GM21619 (cell line): ENCODE measurements at regions not wholly inside any gene's neighbourhood (a gene's known extent, or its start where the extent isn't known, plus 50 kb on each side); places are given as distances from the start of the nearest gene placed in this dataset.
"Not testable (repeated sequence)": the region's sequence is repeated elsewhere in the genome, so short reads cannot be mapped to it uniquely, and the experiment has no call there.

Source experiments
- ATAC-seq: cut with Tn5 transposase; IDR thresholded peaks from one replicate; pipeline ENCODE4 v1.9.1; 2021; ENCODE audit not compliant: unreplicated experiment

- no peak for ATAC-seq
Measured at GRCh38 chr21:17348849-17349248, 164.0 kb upstream of the CXADR start.

- no peak for ATAC-seq
Measured at GRCh38 chr21:17351766-17352165, 161.1 kb upstream of the CXADR start.

GRCh38 chr21:17352996-17353655 is 159.7 kb upstream of the CXADR start:
- ATAC-seq = no peak

- ATAC-seq = no peak
Measured at GRCh38 chr21:17359781-17360180, 153.1 kb upstream of the CXADR start.

GRCh38 chr21:17368748-17369363 is 144.0 kb upstream of the CXADR start:
- no peak for ATAC-seq

GRCh38 chr21:17370263-17370662 is 142.6 kb upstream of the CXADR start:
- ATAC-seq = no peak

- no peak for ATAC-seq
Measured at GRCh38 chr21:17370916-17371315, 141.9 kb upstream of the CXADR start.

- no peak for ATAC-seq
Measured at GRCh38 chr21:17371450-17371849, 141.4 kb upstream of the CXADR start.

GRCh38 chr21:17372200-17372599 is 140.6 kb upstream of the CXADR start:
- no peak for ATAC-seq

- ATAC-seq = no peak
Measured at GRCh38 chr21:17386498-17386897, 126.3 kb upstream of the CXADR start.

GRCh38 chr21:17387030-17387617 is 125.7 kb upstream of the CXADR start:
- peak; percentile 60 for ATAC-seq

GRCh38 chr21:17388226-17388625 is 124.6 kb upstream of the CXADR start:
- no peak for ATAC-seq

GRCh38 chr21:17389311-17389710 is 123.5 kb upstream of the CXADR start:
- ATAC-seq = no peak

GRCh38 chr21:17390569-17390968 is 122.3 kb upstream of the CXADR start:
- no peak for ATAC-seq

- ATAC-seq = no peak
Measured at GRCh38 chr21:17391811-17392340, 121.0 kb upstream of the CXADR start.

GRCh38 chr21:17393413-17393812 is 119.4 kb upstream of the CXADR start:
- no peak for ATAC-seq

- ATAC-seq = no peak
Measured at GRCh38 chr21:17396948-17397347, 115.9 kb upstream of the CXADR start.

GRCh38 chr21:17397703-17398102 is 115.1 kb upstream of the CXADR start:
- no peak for ATAC-seq

- not testable (repeated sequence) for ATAC-seq
Measured at GRCh38 chr21:17398954-17399353, 113.9 kb upstream of the CXADR start.

- ATAC-seq = no peak
Measured at GRCh38 chr21:17402937-17403336, 109.9 kb upstream of the CXADR start.

- ATAC-seq = no peak
Measured at GRCh38 chr21:17406202-17406601, 106.6 kb upstream of the CXADR start.

GRCh38 chr21:17414766-17415165 is 98.1 kb upstream of the CXADR start:
- no peak for ATAC-seq
